Common myeloid progenitor, CD34-positive (primary cell): ENCODE measurements at regions not wholly inside any gene's neighbourhood (a gene's known extent, or its start where the extent isn't known, plus 50 kb on each side); places are given as distances from the start of the nearest gene placed in this dataset.

ENCODE experiments used
- CTCF ChIA-PET: fragments of 350-600 bp; sonication (Branson Sonifier 250); formaldehyde crosslinking; loops from one replicate; lab custom pipeline; 2021; ENCODE audit warnings: antibody characterized with exemption; lab: Charles Lee
- POLR2A ChIA-PET: fragments of 350-600 bp; sonication (Branson Sonifier 250); formaldehyde crosslinking; loops from one replicate; lab custom pipeline; 2021; ENCODE audit warnings: antibody characterized with exemption; lab: Charles Lee
- DNase-seq, 3 donors: peaks; one replicate each; pipeline versions ENCODE4 v3.0.0 to v3.0.0-alpha.2; 2013
- H3K27ac ChIP-seq, 2 experiments: 1 replicate in 1 of 2; 2 replicates in 1 of 2; pipeline ENCODE4 v1.7.0; 2013; ENCODE audit warnings: inconsistent platforms in 2 of 2, low read length in 2 of 2, mild to moderate bottlenecking in 2 of 2, low read depth in 1 of 2, moderate library complexity in 1 of 2; ENCODE audit not compliant: severe bottlenecking in 2 of 2, insufficient read depth in 1 of 2, poor library complexity in 1 of 2
- H3K27me3 ChIP-seq, 5 experiments: replicated peaks in 2 of 5; 1 replicate in 3 of 5; 2 replicates in 2 of 5; pipeline versions ENCODE4 v1.6.1 to v1.7.0; 2013; ENCODE audit warnings: low read length in 4 of 5, mild to moderate bottlenecking in 2 of 5, moderate library complexity in 2 of 5, inconsistent platforms in 1 of 5; ENCODE audit not compliant: insufficient read depth in 5 of 5, control insufficient read depth in 4 of 5
- H3K36me3 ChIP-seq, 4 experiments: 1 replicate in 2 of 4; 2 replicates in 2 of 4; pipeline versions ENCODE4 v1.6.1 to v1.7.0; 2013; ENCODE audit warnings: low read length in 3 of 4, control low read depth in 1 of 4, mild to moderate bottlenecking in 1 of 4; ENCODE audit not compliant: control insufficient read depth in 4 of 4, insufficient read depth in 4 of 4
- H3K4me1 ChIP-seq, 4 experiments: 1 replicate in 3 of 4; 2 replicates in 1 of 4; pipeline versions ENCODE4 v1.6.1 to v1.7.1; 2013; ENCODE audit warnings: low read length in 3 of 4, mild to moderate bottlenecking in 3 of 4, control low read depth in 1 of 4, inconsistent platforms in 1 of 4, moderate library complexity in 1 of 4; ENCODE audit not compliant: control insufficient read depth in 4 of 4, insufficient read depth in 4 of 4; ENCODE audit errors: control extremely low read depth in 1 of 4
- H3K4me3 ChIP-seq, 7 experiments: 1 replicate in 4 of 7; 2 replicates in 3 of 7; pipeline versions ENCODE4 v1.5.1 to v1.7.0; 2013; ENCODE audit warnings: mild to moderate bottlenecking in 7 of 7, low read length in 6 of 7, moderate library complexity in 6 of 7, inconsistent platforms in 2 of 7, low read depth in 2 of 7, control low read depth in 1 of 7; ENCODE audit not compliant: insufficient read depth in 4 of 7, control insufficient read depth in 1 of 7; ENCODE audit errors: extremely low read depth in 1 of 7
- H3K9me3 ChIP-seq, 5 experiments: 1 replicate in 4 of 5; 2 replicates in 1 of 5; pipeline versions ENCODE4 v1.6.1 to v1.7.1; 2013; ENCODE audit warnings: low read length in 4 of 5, mild to moderate bottlenecking in 2 of 5, inconsistent platforms in 1 of 5, low read depth in 1 of 5, moderate library complexity in 1 of 5; ENCODE audit not compliant: control insufficient read depth in 4 of 5, insufficient read depth in 2 of 5; ENCODE audit errors: control extremely low read depth in 1 of 5
- WGBS: methylation state at CpG from one replicate; pipeline ENCODE4 v1.1.5; 2013; ENCODE audit not compliant: insufficient coverage; 5-methylcytosine and 5-hydroxymethylcytosine counted together

DNA sequence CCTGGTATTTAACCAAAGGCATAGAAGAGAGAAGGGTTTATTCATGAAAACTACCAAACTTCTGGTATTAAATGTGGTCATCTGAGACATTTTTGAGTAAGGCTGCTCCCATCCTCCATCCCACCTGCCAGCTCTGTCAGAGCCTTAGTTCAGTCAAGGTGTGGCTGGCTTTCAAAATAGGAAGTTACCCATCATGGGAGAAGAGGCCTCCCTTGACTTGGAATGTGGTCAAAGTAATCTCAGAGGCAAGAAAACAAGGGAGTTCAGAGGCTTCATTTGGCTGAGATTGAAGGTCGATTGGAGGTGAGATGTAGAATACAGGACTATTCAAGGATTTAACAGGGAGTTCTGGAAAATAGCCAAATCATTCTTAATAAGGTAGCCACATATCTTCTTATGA is 540.4 kb upstream of the ARRDC4 start:
- H3K27me3 ChIP-seq: no peaks in the 10 kb centered on the region
- ChIA-PET CTCF (no interaction called here), POLR2A (no interaction called here)
- no peak overlapping the region for H3K4me3 ChIP-seq
- DNase-seq: no peak
- no peaks in the 10 kb centered on the region for H3K4me1 ChIP-seq
- H3K27ac ChIP-seq: no peak overlapping the region
- no CpG with 5 or more reads among the region's 1 CpG for WGBS
- no peaks in the 10 kb centered on the region for H3K9me3 ChIP-seq
- H3K36me3 ChIP-seq: no peaks in the 10 kb centered on the region

DNA sequence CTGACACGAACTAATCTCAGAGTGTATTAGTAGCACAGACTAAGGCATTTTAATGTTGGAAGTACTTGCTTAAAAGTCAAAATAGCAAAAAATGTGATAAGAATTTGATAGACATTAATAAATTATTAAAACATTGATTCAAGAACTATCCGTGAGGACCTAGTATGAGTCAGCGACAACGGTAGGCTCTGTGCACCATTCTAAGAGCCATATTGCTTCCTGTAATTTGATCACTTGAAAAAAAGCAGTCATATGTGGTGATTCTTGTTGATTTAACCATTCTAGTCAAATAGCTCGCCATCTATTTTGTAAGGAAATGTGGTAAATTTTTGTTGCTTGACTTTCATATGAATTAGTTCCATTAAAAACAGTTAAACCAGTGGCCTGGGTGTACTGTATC is 534.9 kb upstream of the ARRDC4 start:
- no peaks in the 10 kb centered on the region for H3K4me1 ChIP-seq
- no peaks in the 10 kb centered on the region for H3K27me3 ChIP-seq
- no peak overlapping the region for H3K4me3 ChIP-seq
- POLR2A ChIA-PET: interaction anchor here (0.6 kb wide), 1 partner anchor 1901 kb away, joined by 3 read pairs; no protein-coding TSS in a partner anchor
- H3K36me3 ChIP-seq: no peaks in the 10 kb centered on the region
- no CpG with 5 or more reads among the region's 5 CpGs for WGBS
- no peak overlapping the region for H3K27ac ChIP-seq
- CTCF ChIA-PET: no interaction called here
- H3K9me3 ChIP-seq: no peaks in the 10 kb centered on the region
- DNase-seq: no peak

DNA sequence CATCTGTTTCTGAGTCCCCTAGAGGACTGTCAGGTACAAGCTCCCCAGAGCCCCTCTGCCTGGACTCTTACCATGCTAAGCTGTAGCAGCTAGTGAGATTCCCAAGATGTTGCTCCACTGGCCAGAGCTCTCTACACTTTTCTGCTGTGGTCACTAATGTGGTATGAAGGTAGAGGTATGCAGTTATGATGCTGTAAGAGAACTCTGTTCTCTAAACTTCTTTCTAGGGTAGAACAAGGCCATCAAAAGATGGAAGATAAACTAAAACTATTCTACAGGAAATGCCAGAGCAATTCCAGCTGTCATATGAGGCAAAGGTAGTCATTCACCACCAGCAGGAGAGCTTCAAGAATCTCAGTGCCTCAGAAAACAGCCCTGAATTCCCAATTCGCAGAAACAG is 517.4 kb upstream of the ARRDC4 start:
- ChIA-PET CTCF (no interaction called here), POLR2A (no interaction called here)
- Histone ChIP-seq H3K4me3 (no peak overlapping the region), H3K4me1 (no peaks in the 10 kb centered on the region), H3K27me3 (no peaks in the 10 kb centered on the region), H3K27ac (no peak overlapping the region), H3K9me3 (no peaks in the 10 kb centered on the region), H3K36me3 (no peaks in the 10 kb centered on the region)
- 89% methylated on average over 1 of the region's 1 CpG for WGBS
- no peak for DNase-seq

DNA sequence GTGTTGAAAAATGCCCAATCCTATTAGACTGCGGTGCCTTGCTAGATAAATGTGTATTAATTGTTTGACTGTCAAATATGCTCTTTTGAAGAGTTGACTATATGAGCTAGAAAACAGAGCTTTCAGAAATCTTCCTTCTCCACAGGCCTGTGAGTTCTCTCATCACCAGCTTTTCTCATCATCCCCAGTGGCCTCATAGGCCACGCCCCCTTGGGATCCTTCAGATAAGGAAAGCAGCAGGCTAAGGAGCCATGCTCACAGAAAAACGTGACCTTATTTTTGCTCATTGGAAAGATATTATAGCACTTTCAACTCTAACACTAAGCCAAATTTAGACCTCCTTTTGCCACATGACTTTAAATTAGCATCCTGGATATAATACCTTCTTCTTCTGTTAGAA is 514.4 kb upstream of the ARRDC4 start:
- ChIA-PET POLR2A (no interaction called here), CTCF (no interaction called here)
- Histone ChIP-seq H3K4me1 (no peaks in the 10 kb centered on the region), H3K27me3 (no peaks in the 10 kb centered on the region), H3K27ac (no peak overlapping the region), H3K36me3 (no peaks in the 10 kb centered on the region), H3K4me3 (no peak overlapping the region), H3K9me3 (no peaks in the 10 kb centered on the region)
- no peak for DNase-seq
- WGBS: 63% methylated on average over 2 of the region's 3 CpGs

DNA sequence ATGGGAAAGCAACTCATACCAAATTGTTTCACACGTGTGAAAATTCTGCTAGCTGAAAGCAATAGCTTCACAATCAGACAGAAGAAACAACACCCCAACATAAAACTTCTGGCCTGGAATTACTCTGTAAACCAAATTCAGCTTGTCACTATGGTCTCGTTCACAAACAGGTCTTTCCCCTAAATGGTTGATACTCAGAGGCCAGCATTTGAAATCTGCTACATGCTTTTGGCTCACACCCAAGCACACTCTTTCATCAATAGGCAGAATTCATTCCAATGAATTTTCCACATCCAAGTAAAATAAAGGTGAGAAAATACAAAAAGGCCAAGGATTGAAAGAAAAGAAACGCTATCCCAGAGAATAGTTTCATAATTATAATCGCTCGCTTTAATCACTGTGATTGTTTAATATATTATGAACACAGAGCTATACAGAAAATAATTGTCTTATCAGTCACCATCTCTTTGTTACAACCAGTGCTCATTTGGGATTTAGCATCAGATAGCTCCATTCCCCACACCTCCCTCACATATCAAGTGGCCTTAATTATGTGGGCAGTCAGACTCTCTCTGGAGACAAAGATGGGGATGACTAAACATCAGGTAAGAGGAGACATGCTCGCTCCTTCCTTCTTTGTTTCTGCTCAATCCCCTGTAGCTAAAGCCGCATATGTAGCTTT is 503.8 kb upstream of the ARRDC4 start:
- no peak overlapping the region for H3K4me3 ChIP-seq
- no peaks in the 10 kb centered on the region for H3K9me3 ChIP-seq
- ChIA-PET CTCF (no interaction called here), POLR2A (interaction anchor here (0.7 kb wide), 1 partner anchor 182 kb away, joined by 3 read pairs; no protein-coding TSS in a partner anchor)
- WGBS: 97% methylated on average over 3 of the region's 7 CpGs
- DNase-seq: no peak
- H3K36me3 ChIP-seq: no peaks in the 10 kb centered on the region
- peaks cover 0 to 2% (median 0%) of the 10 kb centered on the region in 5 experiments for H3K27me3 ChIP-seq
- no peak overlapping the region for H3K27ac ChIP-seq
- no peaks in the 10 kb centered on the region for H3K4me1 ChIP-seq

DNA sequence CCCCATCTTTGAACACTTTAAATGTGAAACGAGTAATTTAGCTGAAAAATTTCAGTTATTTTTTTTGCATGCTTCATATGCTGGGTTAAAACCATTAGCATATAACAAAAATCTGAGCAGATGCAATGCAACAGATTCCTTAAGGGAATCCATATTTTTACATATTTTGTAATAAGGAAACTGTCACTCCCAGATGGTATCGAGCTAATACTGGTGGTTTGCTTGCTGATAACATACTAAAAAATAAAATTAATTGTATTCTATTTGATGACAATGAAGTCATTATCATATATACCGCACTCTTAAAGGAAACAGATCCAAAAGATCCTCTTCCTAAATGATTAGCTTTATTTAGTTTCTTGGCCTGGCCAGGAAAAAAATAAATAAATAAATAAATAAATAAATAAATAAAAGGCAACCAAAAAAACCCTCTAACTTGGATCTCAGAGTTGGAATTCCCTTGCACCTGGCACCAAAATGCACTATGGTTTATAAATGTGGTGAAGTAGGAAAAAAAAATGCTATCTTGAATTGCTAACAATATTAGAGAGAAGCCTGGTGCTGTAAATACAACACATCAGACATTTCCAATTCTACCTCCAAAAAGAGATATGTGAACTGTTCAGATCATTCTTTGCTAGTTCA is 503.2 kb upstream of the ARRDC4 start:
- DNase-seq: no peak
- peaks cover 0 to 2% (median 0%) of the 10 kb centered on the region in 5 experiments for H3K27me3 ChIP-seq
- POLR2A ChIA-PET: no interaction called here
- no peak overlapping the region for H3K4me3 ChIP-seq
- no peaks in the 10 kb centered on the region for H3K4me1 ChIP-seq
- CTCF ChIA-PET: no interaction called here
- H3K36me3 ChIP-seq: no peaks in the 10 kb centered on the region
- no peak overlapping the region for H3K27ac ChIP-seq
- H3K9me3 ChIP-seq: no peaks in the 10 kb centered on the region
- no CpG with 5 or more reads among the region's 3 CpGs for WGBS

DNA sequence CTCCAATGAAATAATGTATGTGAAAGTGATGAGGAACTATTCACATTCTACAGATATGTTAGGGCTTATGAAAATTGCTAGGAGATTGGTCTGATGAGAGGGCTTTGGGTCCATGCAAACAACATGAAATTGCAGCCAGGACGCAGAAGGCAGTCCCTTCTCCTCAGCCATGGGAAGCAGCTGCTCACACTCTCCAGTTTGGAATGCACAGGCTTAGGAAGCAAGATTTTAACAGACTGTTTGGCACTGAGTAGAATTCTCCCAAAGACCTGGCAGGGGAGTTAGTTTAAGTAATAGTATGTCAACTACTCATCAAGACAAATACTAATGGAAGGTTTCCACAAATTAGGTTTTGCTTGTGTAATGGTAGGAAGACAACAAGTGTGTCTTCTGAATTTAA is 500.7 kb upstream of the ARRDC4 start:
- DNase-seq: no peak
- Histone ChIP-seq H3K36me3 (no peaks in the 10 kb centered on the region), H3K9me3 (no peaks in the 10 kb centered on the region), H3K4me1 (no peaks in the 10 kb centered on the region), H3K4me3 (no peak overlapping the region), H3K27ac (no peak overlapping the region), H3K27me3 (no peaks in the 10 kb centered on the region)
- WGBS: 83% methylated on average over 1 of the region's 1 CpG
- ChIA-PET CTCF (no interaction called here), POLR2A (no interaction called here)
